GM12878 (cell line): ENCODE measurements at regions not wholly inside any gene's neighbourhood (a gene's known extent, or its start where the extent isn't known, plus 50 kb on each side); places are given as distances from the start of the nearest gene placed in this dataset.

Experiments used
- ATAC-seq: fragments of 200-7000 bp; cut with Tn5 transposase; 3 replicates; pipeline ENCODE4 v1.9.1; 2020; ENCODE audit warnings: mild to moderate bottlenecking, moderate library complexity
- BruUV-seq: library from RNA; stranded (reverse); fragments of 400-500 nt; replicated peaks from 2 replicates; lab custom pipeline; 2021; lab: Mats Ljungman, UMichigan
- CTCF ChIA-PET: fragments of 300-600 bp; sonication (Branson Sonifier 250); formaldehyde crosslinking; extraction: SDS; loops from one replicate; lab custom pipeline; 2021; ENCODE audit warnings: inconsistent platforms; lab: Yijun Ruan, JAX
- POLR2A ChIA-PET: fragments of 350-600 bp; formaldehyde crosslinking; extraction: SDS; loops from one replicate; lab custom pipeline; 2021; ENCODE audit warnings: inconsistent platforms; lab: Charles Lee
- RAD21 ChIA-PET: fragments of 300-600 bp; sonication (Branson Sonifier 250); formaldehyde crosslinking; loops from one replicate; lab custom pipeline; 2023; ENCODE audit warnings: antibody characterized with exemption; ENCODE audit not compliant: unreplicated experiment; lab: Charles Lee
- SMC1A ChIA-PET: fragments of 300-600 bp; sonication (Branson Sonifier 250); formaldehyde crosslinking; loops from one replicate; lab custom pipeline; 2023; ENCODE audit not compliant: unreplicated experiment, uncharacterized antibody; lab: Charles Lee
- DNase-seq: peaks from one replicate; pipeline ENCODE4 v3.0.0-alpha.2; 2011; ENCODE audit warnings: low read depth, low spot score
- FAIRE-seq: peaks from 3 replicates; lab custom pipeline; 2011; peaks lifted over from hg19 to GRCh38; lab: Jason Lieb, UNC
- H2AFZ ChIP-seq: 2 replicates; pipeline ENCODE4 v1.6.0; 2011; ENCODE audit warnings: low read depth, low read length, control low read depth; ENCODE audit not compliant: control insufficient read depth
- H3K27ac ChIP-seq: 2 replicates; pipeline ENCODE4 v1.5.1; 2011; ENCODE audit warnings: control low read depth; ENCODE audit not compliant: control insufficient read depth, insufficient read depth
- H3K27me3 ChIP-seq, 2 experiments: replicated peaks in 1 of 2; 2 replicates each; pipeline versions ENCODE4 v1.6.0 to v1.6.1; 2011; ENCODE audit warnings: low read length in 1 of 2; ENCODE audit not compliant: control insufficient read depth in 2 of 2, insufficient read depth in 2 of 2
- H3K36me3 ChIP-seq, 2 experiments: 2 replicates each; pipeline ENCODE4 v1.5.1; 2011; ENCODE audit warnings: low read length in 1 of 2; ENCODE audit not compliant: control insufficient read depth in 2 of 2, insufficient read depth in 2 of 2
- H3K4me1 ChIP-seq: 2 replicates; pipeline ENCODE4 v1.6.1; 2011; ENCODE audit warnings: mild to moderate bottlenecking, low read length, moderate library complexity, mixed read lengths; ENCODE audit not compliant: control insufficient read depth, insufficient read depth
- H3K4me2 ChIP-seq: 2 replicates; pipeline ENCODE4 v1.6.0; 2011; ENCODE audit warnings: control low read depth; ENCODE audit not compliant: control insufficient read depth, insufficient read depth
- H3K4me3 ChIP-seq: fragments of 200-600 bp; sonication (generic); 2 replicates; pipeline ENCODE4 v1.5.1; 2016
- H3K79me2 ChIP-seq: 2 replicates; pipeline ENCODE4 v1.6.0; 2011; ENCODE audit warnings: low read length; ENCODE audit not compliant: control insufficient read depth, insufficient read depth
- H3K9ac ChIP-seq: 2 replicates; pipeline ENCODE4 v1.8.0; 2011; ENCODE audit warnings: low read length, control low read depth, mixed read lengths; ENCODE audit not compliant: control insufficient read depth, insufficient read depth
- H3K9me3 ChIP-seq: replicated peaks from 3 replicates; pipeline ENCODE4 v1.5.1; 2011; ENCODE audit warnings: mild to moderate bottlenecking, low read length; ENCODE audit not compliant: control insufficient read depth, insufficient read depth
- H4K20me1 ChIP-seq: 2 replicates; pipeline ENCODE4 v1.6.0; 2011; ENCODE audit not compliant: control insufficient read depth, insufficient read depth
- NBN ChIP-seq: fragments of 450-650 bp; IDR thresholded peaks from 2 replicates; pipeline ENCODE4 v1.6.1; 2016
- RCOR1 ChIP-seq: conservative IDR thresholded peaks from 2 replicates; pipeline ENCODE4 v1.6.1; 2012; ENCODE audit warnings: low read depth, low read length, improper control_type of control experiment
- RELA ChIP-seq: fragments of 450-650 bp; IDR thresholded peaks from 2 replicates; pipeline ENCODE4 v1.8.0; 2014; ENCODE audit warnings: borderline replicate concordance; ENCODE audit not compliant: partially characterized antibody
- WGBS: methylation state at CpG from one replicate; pipeline ENCODE4 v1.1.6; 2016; ENCODE audit warnings: low lambda C conversion rate; ENCODE audit not compliant: insufficient replicate concordance, insufficient coverage; ENCODE audit errors: missing lambda C conversion rate; 5-methylcytosine and 5-hydroxymethylcytosine counted together
- in situ Hi-C: fragments of 300-500 bp; cut with MboI; formaldehyde crosslinking; loops from 9 replicates; pipeline ENCODE4 v1.14.3; 2018; ENCODE audit warnings: mixed read lengths
- intact Hi-C: fragments of 100-400 bp; cut with micrococcal nuclease; formaldehyde crosslinking; loops from one replicate; pipeline ENCODE4 v1.14.2; 2022; ENCODE audit not compliant: unreplicated experiment
- TF ChIP-seq, protein P1 (sequence below): fragments of 450-650 bp; formaldehyde crosslinking; IDR thresholded peaks from 2 replicates; pipeline ENCODE4 v1.5.0; 2022; ENCODE audit warnings: mild to moderate bottlenecking, missing genetic modification characterization
- TF ChIP-seq, protein P2 (sequence below): IDR thresholded peaks from 2 replicates; pipeline ENCODE4 v1.6.1; 2012; ENCODE audit warnings: low read depth, low read length, improper control_type of control experiment

DNA sequence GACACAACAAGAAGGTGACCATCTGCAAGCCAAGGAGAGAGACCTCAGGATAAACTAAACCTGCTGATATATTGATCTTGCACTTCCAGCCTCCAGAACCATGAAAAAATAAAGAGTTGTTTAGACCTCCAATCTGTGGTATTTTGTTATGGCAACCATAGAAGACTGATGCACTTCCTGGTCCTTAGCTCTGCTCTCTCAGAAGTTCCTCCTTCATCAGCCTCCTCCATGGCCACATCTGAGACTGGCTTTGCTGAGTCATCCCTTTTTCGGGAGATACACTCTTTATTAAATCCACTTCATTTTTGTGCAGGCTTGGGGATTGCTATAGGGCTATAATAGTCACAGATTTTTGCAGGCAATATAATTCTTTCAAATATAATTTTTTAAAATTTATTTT, 89.6 kb upstream of the ATF7IP start:
- no peak for ATAC-seq

More for the DNA sequence above, 89.6 kb upstream of the ATF7IP start:
- no peaks in the 10 kb centered on the region for H3K36me3 ChIP-seq
- no peaks in the 10 kb centered on the region for H3K79me2 ChIP-seq
- no peak overlapping the region for H2AFZ ChIP-seq
- no peak for FAIRE-seq
- DNase-seq, result no peak
- H3K4me1 ChIP-seq, result peaks cover 13% of the 10 kb centered on the region
- TF ChIP-seq, protein P1, sequence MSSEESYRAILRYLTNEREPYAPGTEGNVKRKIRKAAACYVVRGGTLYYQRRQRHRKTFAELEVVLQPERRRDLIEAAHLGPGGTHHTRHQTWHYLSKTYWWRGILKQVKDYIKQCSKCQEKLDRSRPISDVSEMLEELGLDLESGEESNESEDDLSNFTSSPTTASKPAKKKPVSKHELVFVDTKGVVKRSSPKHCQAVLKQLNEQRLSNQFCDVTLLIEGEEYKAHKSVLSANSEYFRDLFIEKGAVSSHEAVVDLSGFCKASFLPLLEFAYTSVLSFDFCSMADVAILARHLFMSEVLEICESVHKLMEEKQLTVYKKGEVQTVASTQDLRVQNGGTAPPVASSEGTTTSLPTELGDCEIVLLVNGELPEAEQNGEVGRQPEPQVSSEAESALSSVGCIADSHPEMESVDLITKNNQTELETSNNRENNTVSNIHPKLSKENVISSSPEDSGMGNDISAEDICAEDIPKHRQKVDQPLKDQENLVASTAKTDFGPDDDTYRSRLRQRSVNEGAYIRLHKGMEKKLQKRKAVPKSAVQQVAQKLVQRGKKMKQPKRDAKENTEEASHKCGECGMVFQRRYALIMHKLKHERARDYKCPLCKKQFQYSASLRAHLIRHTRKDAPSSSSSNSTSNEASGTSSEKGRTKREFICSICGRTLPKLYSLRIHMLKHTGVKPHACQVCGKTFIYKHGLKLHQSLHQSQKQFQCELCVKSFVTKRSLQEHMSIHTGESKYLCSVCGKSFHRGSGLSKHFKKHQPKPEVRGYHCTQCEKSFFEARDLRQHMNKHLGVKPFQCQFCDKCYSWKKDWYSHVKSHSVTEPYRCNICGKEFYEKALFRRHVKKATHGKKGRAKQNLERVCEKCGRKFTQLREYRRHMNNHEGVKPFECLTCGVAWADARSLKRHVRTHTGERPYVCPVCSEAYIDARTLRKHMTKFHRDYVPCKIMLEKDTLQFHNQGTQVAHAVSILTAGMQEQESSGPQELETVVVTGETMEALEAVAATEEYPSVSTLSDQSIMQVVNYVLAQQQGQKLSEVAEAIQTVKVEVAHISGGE (CRISPR knock-in tag), result no peak
- TF ChIP-seq, protein P2, sequence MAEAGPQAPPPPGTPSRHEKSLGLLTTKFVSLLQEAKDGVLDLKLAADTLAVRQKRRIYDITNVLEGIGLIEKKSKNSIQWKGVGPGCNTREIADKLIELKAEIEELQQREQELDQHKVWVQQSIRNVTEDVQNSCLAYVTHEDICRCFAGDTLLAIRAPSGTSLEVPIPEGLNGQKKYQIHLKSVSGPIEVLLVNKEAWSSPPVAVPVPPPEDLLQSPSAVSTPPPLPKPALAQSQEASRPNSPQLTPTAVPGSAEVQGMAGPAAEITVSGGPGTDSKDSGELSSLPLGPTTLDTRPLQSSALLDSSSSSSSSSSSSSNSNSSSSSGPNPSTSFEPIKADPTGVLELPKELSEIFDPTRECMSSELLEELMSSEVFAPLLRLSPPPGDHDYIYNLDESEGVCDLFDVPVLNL, result no peak
- TF ChIP-seq NBN (no peak), RELA (no peak), RCOR1 (no peak)
- H3K27ac ChIP-seq, result no peak overlapping the region
- BruUV-seq, result no TSS peak
- ChIA-PET SMC1A (interaction anchor here (1.8 kb wide), 1 partner anchor 178 kb away, joined by 4 read pairs; no protein-coding TSS in a partner anchor), POLR2A (interaction anchor here (0.6 kb wide), 1 partner anchor 30 kb away, joined by 3 read pairs; no protein-coding TSS in a partner anchor), RAD21 (no interaction called here), CTCF (interaction anchor here (4.0 kb wide), 1 partner anchor 13 kb away, joined by 16 read pairs; no protein-coding TSS in a partner anchor)
- no peaks in the 10 kb centered on the region for H4K20me1 ChIP-seq
- H3K9ac ChIP-seq, result no peak overlapping the region
- H3K27me3 ChIP-seq, result no peaks in the 10 kb centered on the region
- no peak overlapping the region for H3K4me2 ChIP-seq
- H3K9me3 ChIP-seq, result peaks cover 34% of the 10 kb centered on the region
- intact Hi-C loops, result no loop called here
- 0% methylated on average over 1 of the region's 1 CpG for WGBS
- no peak overlapping the region for H3K4me3 ChIP-seq
- in situ Hi-C loops, result no loop called here
